WERI-Rb-1 (cell line): ENCODE measurements at regions not wholly inside any gene's neighbourhood (a gene's known extent, or its start where the extent isn't known, plus 50 kb on each side); places are given as distances from the start of the nearest gene placed in this dataset.

Experiments used
- DNase-seq: peaks from one replicate; pipeline ENCODE4 v3.0.0-alpha.2; 2020
- H3K27ac ChIP-seq: fragments of 250-450 bp; sonication (Bioruptor Pico); 2 replicates; pipeline ENCODE4 v1.5.1; 2020; ENCODE audit warnings: mild to moderate bottlenecking, moderate library complexity
- H3K27me3 ChIP-seq: fragments of 250-450 bp; sonication (Bioruptor Pico); 2 replicates; pipeline ENCODE4 v1.5.1; 2021; ENCODE audit warnings: mild to moderate bottlenecking, low read depth, moderate library complexity; ENCODE audit not compliant: insufficient read depth, severe bottlenecking
- H3K36me3 ChIP-seq: fragments of 250-450 bp; sonication (Bioruptor Pico); 2 replicates; pipeline ENCODE4 v1.5.1; 2020; ENCODE audit warnings: mild to moderate bottlenecking, moderate library complexity
- H3K4me3 ChIP-seq: 2 replicates; pipeline ENCODE4 v1.5.1; 2011; ENCODE audit warnings: low read depth, mild to moderate bottlenecking, control low read depth, low read length
- H3K9me3 ChIP-seq: fragments of 250-450 bp; sonication (Bioruptor Pico); 2 replicates; pipeline ENCODE4 v1.5.1; 2021; ENCODE audit warnings: mild to moderate bottlenecking, moderate library complexity; ENCODE audit not compliant: severe bottlenecking
- TF ChIP-seq, protein P1 (sequence below): IDR thresholded peaks from 2 replicates; pipeline ENCODE4 v1.5.1; 2011; ENCODE audit warnings: low read depth, mild to moderate bottlenecking, control low read depth, inconsistent platforms, low read length

- Histone ChIP-seq H3K27me3 (no peaks in the 10 kb centered on the region), H3K4me3 (no peak overlapping the region), H3K27ac (no peak overlapping the region), H3K36me3 (no peaks in the 10 kb centered on the region), H3K9me3 (peaks cover 5% of the 10 kb centered on the region)
- TF ChIP-seq, protein P1, sequence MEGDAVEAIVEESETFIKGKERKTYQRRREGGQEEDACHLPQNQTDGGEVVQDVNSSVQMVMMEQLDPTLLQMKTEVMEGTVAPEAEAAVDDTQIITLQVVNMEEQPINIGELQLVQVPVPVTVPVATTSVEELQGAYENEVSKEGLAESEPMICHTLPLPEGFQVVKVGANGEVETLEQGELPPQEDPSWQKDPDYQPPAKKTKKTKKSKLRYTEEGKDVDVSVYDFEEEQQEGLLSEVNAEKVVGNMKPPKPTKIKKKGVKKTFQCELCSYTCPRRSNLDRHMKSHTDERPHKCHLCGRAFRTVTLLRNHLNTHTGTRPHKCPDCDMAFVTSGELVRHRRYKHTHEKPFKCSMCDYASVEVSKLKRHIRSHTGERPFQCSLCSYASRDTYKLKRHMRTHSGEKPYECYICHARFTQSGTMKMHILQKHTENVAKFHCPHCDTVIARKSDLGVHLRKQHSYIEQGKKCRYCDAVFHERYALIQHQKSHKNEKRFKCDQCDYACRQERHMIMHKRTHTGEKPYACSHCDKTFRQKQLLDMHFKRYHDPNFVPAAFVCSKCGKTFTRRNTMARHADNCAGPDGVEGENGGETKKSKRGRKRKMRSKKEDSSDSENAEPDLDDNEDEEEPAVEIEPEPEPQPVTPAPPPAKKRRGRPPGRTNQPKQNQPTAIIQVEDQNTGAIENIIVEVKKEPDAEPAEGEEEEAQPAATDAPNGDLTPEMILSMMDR, result no peak
- no peak for DNase-seq
Observed at GRCh38 chr16:17852977-17853702, 382.4 kb upstream of the XYLT1 start.

DNA sequence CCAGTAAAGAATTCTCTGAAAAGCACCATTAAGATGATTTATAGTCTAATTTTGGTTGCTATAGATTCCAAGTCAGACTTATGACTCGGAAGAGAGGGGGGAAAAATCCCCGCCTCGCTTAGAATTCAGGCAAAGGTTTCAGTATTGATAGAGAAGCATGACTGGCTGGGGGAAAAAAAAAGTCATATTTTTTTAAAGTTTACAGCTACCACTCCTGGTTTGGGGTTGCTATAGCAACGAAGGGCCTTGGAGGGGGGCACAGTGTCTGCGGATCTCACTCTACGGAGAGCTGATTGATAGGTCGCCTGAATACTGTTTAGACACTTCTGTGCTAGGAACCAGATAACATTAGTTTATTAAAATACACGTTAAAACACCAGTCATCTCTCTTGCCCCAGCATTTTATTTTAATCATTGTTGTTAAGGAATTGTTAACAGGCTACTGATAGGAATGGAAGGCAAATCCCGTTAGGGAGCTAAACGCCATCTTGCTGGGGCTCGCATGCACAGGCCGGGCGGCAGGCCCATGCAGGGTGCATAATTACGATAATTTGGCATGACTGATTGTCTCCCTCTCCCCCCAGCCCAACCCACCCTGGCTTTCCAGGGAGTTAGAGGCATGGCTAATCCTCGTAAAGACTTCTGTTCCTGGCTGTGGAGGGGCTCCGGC, 380.0 kb upstream of the XYLT1 start:
- TF ChIP-seq, protein P1, result no peak
- no peak overlapping the region for H3K27ac ChIP-seq
- DNase-seq, result peak; percentile 18
- no peaks in the 10 kb centered on the region for H3K9me3 ChIP-seq
- H3K36me3 ChIP-seq, result no peaks in the 10 kb centered on the region
- H3K27me3 ChIP-seq, result no peaks in the 10 kb centered on the region
- no peak overlapping the region for H3K4me3 ChIP-seq

- H3K4me3 ChIP-seq, result no peak overlapping the region
- H3K36me3 ChIP-seq, result no peaks in the 10 kb centered on the region
- TF ChIP-seq, protein P1, result no peak
- no peaks in the 10 kb centered on the region for H3K27me3 ChIP-seq
- DNase-seq, result no peak
- no peak overlapping the region for H3K27ac ChIP-seq
- no peaks in the 10 kb centered on the region for H3K9me3 ChIP-seq
Observed at GRCh38 chr16:17847234-17847795, 376.6 kb upstream of the XYLT1 start.

GRCh38 chr16:17846030-17846429, 375.3 kb upstream of the XYLT1 start:
- no peaks in the 10 kb centered on the region for H3K27me3 ChIP-seq
- no peaks in the 10 kb centered on the region for H3K9me3 ChIP-seq
- no peak overlapping the region for H3K4me3 ChIP-seq
- no peak for DNase-seq
- H3K36me3 ChIP-seq, result no peaks in the 10 kb centered on the region
- TF ChIP-seq, protein P1, result no peak
- H3K27ac ChIP-seq, result no peak overlapping the region

- H3K9me3 ChIP-seq, result no peaks in the 10 kb centered on the region
- TF ChIP-seq, protein P1, result no peak
- H3K27ac ChIP-seq, result no peak overlapping the region
- H3K27me3 ChIP-seq, result no peaks in the 10 kb centered on the region
- no peak for DNase-seq
- H3K36me3 ChIP-seq, result no peaks in the 10 kb centered on the region
- H3K4me3 ChIP-seq, result no peak overlapping the region
Observed at GRCh38 chr16:17845031-17845430, 374.3 kb upstream of the XYLT1 start.
